K562 (cell line): ENCODE measurements at regions not wholly inside any gene's neighbourhood (a gene's known extent, or its start where the extent isn't known, plus 50 kb on each side); places are given as distances from the start of the nearest gene placed in this dataset.

Experiments
- ATAC-seq: fragments of 200-7000 bp; cut with Tn5 transposase; 3 replicates; pipeline ENCODE4 v1.9.1; 2020; ENCODE audit warnings: moderate library complexity
- BruUV-seq: library from RNA; stranded (reverse); fragments of 400-500 nt; replicated peaks from 2 replicates; lab custom pipeline; 2021; lab: Mats Ljungman, UMichigan
- CTCF ChIA-PET: fragments of 300-600 bp; formaldehyde crosslinking; extraction: SDS; loops from one replicate; lab custom pipeline; 2021; ENCODE audit warnings: low intra/inter-chr PET ratio; lab: Yijun Ruan, JAX
- POLR2A ChIA-PET: fragments of 300-600, 350-650 bp; sonication (Branson Sonifier 250); formaldehyde crosslinking; extraction: SDS; loops from one replicate; lab custom pipeline; 2021; ENCODE audit warnings: antibody characterized with exemption, inconsistent platforms; lab: Yijun Ruan, JAX
- DNase-seq, 4 experiments: peaks; one replicate each; pipeline versions ENCODE4 v3.0.0 to v3.0.0-alpha.2; 2011 to 2018; ENCODE audit warnings: low spot score in 3 of 4, mixed read lengths in 3 of 4; ENCODE audit errors: extremely low read depth in 1 of 4
- FAIRE-seq: peaks from 2 replicates; lab custom pipeline; 2011; peaks lifted over from hg19 to GRCh38; lab: Jason Lieb, UNC
- H2AFZ ChIP-seq: 2 replicates; pipeline ENCODE4 v1.6.0; 2011; ENCODE audit warnings: low read depth, low read length, control low read depth, inconsistent platforms
- H3K27ac ChIP-seq: fragments of 200-600 bp; 3 replicates; pipeline ENCODE4 v1.8.0; 2011; ENCODE audit warnings: low read depth, mild to moderate bottlenecking, control low read depth, inconsistent platforms, low read length, moderate library complexity, mixed read lengths; ENCODE audit errors: extremely low read depth
- H3K27me3 ChIP-seq, 2 experiments: fragments of 300-600 bp in 1 of 2; 2 replicates in 1 of 2; 3 replicates in 1 of 2; pipeline versions ENCODE4 v1.6.0 to v1.8.0; 2011; ENCODE audit warnings: inconsistent platforms in 2 of 2, low read length in 2 of 2, mild to moderate bottlenecking in 1 of 2, mixed read lengths in 1 of 2, moderate library complexity in 1 of 2; ENCODE audit not compliant: control insufficient read depth in 2 of 2, insufficient read depth in 2 of 2
- H3K36me3 ChIP-seq: fragments of 300-600 bp; 3 replicates; pipeline ENCODE4 v1.8.0; 2011; ENCODE audit warnings: mild to moderate bottlenecking, low read length, inconsistent platforms; ENCODE audit not compliant: control insufficient read depth, insufficient read depth
- H3K4me1 ChIP-seq, 2 experiments: fragments of 200-600 bp in 1 of 2; replicated peaks in 1 of 2; 2 replicates in 1 of 2; 3 replicates in 1 of 2; pipeline versions ENCODE4 v1.5.1 to v1.8.0; 2011; ENCODE audit warnings: inconsistent platforms in 2 of 2, low read length in 2 of 2, mild to moderate bottlenecking in 1 of 2, mixed read lengths in 1 of 2, moderate library complexity in 1 of 2; ENCODE audit not compliant: control insufficient read depth in 2 of 2, insufficient read depth in 2 of 2
- H3K4me2 ChIP-seq: 2 replicates; pipeline ENCODE4 v1.6.1; 2011; ENCODE audit warnings: low read length, control low read depth, inconsistent platforms, mixed read lengths; ENCODE audit not compliant: insufficient read depth
- H3K4me3 ChIP-seq: fragments of 200-600 bp; sonication (generic), shearing (Covaris generic); 2 replicates; pipeline ENCODE4 v1.5.1; 2016; ENCODE audit warnings: control low read depth, inconsistent platforms
- H3K79me2 ChIP-seq: fragments of 200-600 bp; 3 replicates; pipeline ENCODE4 v1.8.0; 2011; ENCODE audit warnings: low read length, inconsistent platforms; ENCODE audit not compliant: control insufficient read depth, insufficient read depth
- H3K9ac ChIP-seq, 2 experiments: 2 replicates each; pipeline versions ENCODE4 v1.6.0 to v1.6.1; 2011; ENCODE audit warnings: low read depth in 2 of 2, low read length in 2 of 2, control low read depth in 1 of 2, inconsistent platforms in 1 of 2, mild to moderate bottlenecking in 1 of 2, mixed read lengths in 1 of 2; ENCODE audit not compliant: insufficient read depth in 1 of 2
- H3K9me1 ChIP-seq: one replicate; pipeline ENCODE4 v1.6.0; 2011; ENCODE audit warnings: inconsistent platforms, mild to moderate bottlenecking, low read length, moderate library complexity; ENCODE audit not compliant: control insufficient read depth, insufficient read depth
- H3K9me3 ChIP-seq: replicated peaks from 2 replicates; pipeline ENCODE4 v1.5.1; 2011; ENCODE audit warnings: low read depth, low read length, inconsistent platforms; ENCODE audit not compliant: control insufficient read depth, insufficient read depth
- H4K20me1 ChIP-seq: replicated peaks from 2 replicates; pipeline ENCODE4 v1.6.1; 2011; ENCODE audit warnings: low read length, inconsistent platforms, mixed read lengths; ENCODE audit not compliant: control insufficient read depth, insufficient read depth
- ASH1L ChIP-seq: fragments of 450-650 bp; IDR thresholded peaks from 2 replicates; pipeline ENCODE4 v1.6.1; 2018; ENCODE audit warnings: borderline replicate concordance, mild to moderate bottlenecking, low read depth; ENCODE audit not compliant: partially characterized antibody
- DNMT1 ChIP-seq: fragments of 450-650 bp; IDR thresholded peaks from 2 replicates; pipeline ENCODE4 v1.6.1; 2016; ENCODE audit warnings: antibody characterized with exemption, mild to moderate bottlenecking
- ERF ChIP-seq: fragments of 450-650 bp; formaldehyde crosslinking; IDR thresholded peaks from 2 replicates; pipeline ENCODE4 v1.4.0; 2020; ENCODE audit warnings: mild to moderate bottlenecking, mixed read lengths
- KDM1A ChIP-seq, 2 experiments: fragments of 450-650 bp; IDR thresholded peaks; 2 replicates each; pipeline ENCODE4 v1.6.1; 2016; ENCODE audit warnings: mild to moderate bottlenecking in 2 of 2
- SMARCB1 ChIP-seq: IDR thresholded peaks from 2 replicates; pipeline ENCODE4 v1.6.1; 2011; ENCODE audit warnings: improper control_type of control experiment, low read depth; ENCODE audit not compliant: insufficient read length
- U2AF2 ChIP-seq: fragments of 200-400 bp; formaldehyde crosslinking; optimal IDR thresholded peaks from 2 replicates; pipeline ENCODE3; 2017; ENCODE audit warnings: low read depth, mild to moderate bottlenecking, low read length
- ZNF165 ChIP-seq: fragments of 250-450 bp; sonication (Bioruptor Pico); IDR thresholded peaks from 2 replicates; pipeline ENCODE4 v1.4.0; 2020; ENCODE audit warnings: borderline replicate concordance
- ZNF316 ChIP-seq: fragments of 450-650 bp; IDR thresholded peaks from 2 replicates; pipeline ENCODE4 v1.6.1; 2016
- ZNF395 ChIP-seq: fragments of 200-800 bp; sonication (Bioruptor generic); IDR thresholded peaks from 2 replicates; pipeline ENCODE4 v1.6.1; 2017; ENCODE audit warnings: missing genetic modification characterization, missing compliant biosample characterization
- ZNF583 ChIP-seq: fragments of 250-450 bp; sonication (Bioruptor Pico); IDR thresholded peaks from 2 replicates; pipeline ENCODE4 v1.4.0; 2020
- WGBS: fragments of 100-300 bp; shearing (Covaris generic); methylation state at CpG from one replicate; pipeline ENCODE4 v1.1.6; 2016; ENCODE audit warnings: low coverage, mixed read lengths; ENCODE audit not compliant: insufficient coverage; ENCODE audit errors: missing lambda C conversion rate; 5-methylcytosine and 5-hydroxymethylcytosine counted together
- in situ Hi-C: fragments of 300-500 bp; cut with MboI; formaldehyde crosslinking; loops from 4 replicates; pipeline ENCODE4 v1.15.0; 2018; ENCODE audit warnings: inconsistent platforms, mixed read lengths
- intact Hi-C: fragments of 100-400 bp; cut with micrococcal nuclease; formaldehyde crosslinking; loops from 2 replicates; pipeline ENCODE4 v1.14.2; 2022
- TF ChIP-seq, protein P1 (sequence below): fragments of 250-450 bp; sonication (Bioruptor Pico); IDR thresholded peaks from 2 replicates; pipeline ENCODE4 v1.8.0; 2021; ENCODE audit warnings: moderate library complexity, mild to moderate bottlenecking, inconsistent platforms
- TF ChIP-seq, protein P2 (sequence below), 2 experiments: fragments of 450-650 bp; formaldehyde crosslinking in 1 of 2; IDR thresholded peaks; 2 replicates each; pipeline versions ENCODE4 v1.4.0 to v1.6.1; 2014 to 2020; ENCODE audit warnings: mild to moderate bottlenecking in 2 of 2, borderline replicate concordance in 1 of 2, low read depth in 1 of 2

DNA sequence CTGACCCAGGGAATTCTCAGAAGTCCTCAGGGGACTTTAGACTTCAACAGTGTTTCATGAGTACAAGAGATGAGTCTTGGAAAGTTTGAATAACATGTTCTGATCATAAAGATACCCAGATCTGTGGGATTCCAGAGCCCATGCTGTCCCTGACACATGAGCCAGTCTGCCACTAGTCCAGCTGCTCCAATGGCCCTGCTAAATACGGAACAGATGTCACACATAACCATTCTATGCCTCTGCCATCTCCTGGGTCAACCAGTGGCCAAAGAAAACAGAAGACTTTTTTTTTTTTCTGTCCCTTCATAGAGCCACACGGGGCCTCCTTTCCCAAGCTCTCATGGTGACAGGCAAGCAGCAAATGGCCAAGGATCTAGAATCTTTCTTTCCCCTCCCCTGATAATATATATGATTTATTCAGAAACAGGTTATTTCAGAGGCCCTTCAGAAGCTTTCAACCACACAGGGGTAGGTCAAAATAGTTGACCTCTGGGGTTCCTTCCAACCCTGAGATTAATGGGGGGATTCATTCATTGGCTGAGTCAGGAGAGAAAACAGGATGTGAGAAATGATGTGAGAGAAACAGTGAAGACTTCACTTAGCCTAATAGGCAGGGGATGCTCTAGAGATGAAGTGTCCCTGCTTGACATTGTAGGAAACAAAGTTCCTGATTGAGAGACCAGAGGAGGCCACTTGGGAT is 367.7 kb downstream of the CDK5RAP2 start:
- no TSS peak for BruUV-seq
- Histone ChIP-seq H3K9ac (no peak overlapping the region), H2AFZ (no peak overlapping the region), H3K4me1 (no peaks in the 10 kb centered on the region), H3K9me1 (no peaks in the 10 kb centered on the region), H3K9me3 (no peaks in the 10 kb centered on the region), H3K27ac (no peak overlapping the region), H3K79me2 (no peaks in the 10 kb centered on the region), H3K27me3 (no peaks in the 10 kb centered on the region), H3K36me3 (no peaks in the 10 kb centered on the region), H3K4me2 (no peak overlapping the region), H4K20me1 (no peaks in the 10 kb centered on the region), H3K4me3 (no peak overlapping the region)
- ChIA-PET POLR2A (no interaction called here), CTCF (no interaction called here)
- intact Hi-C loops (no loop called here), in situ Hi-C loops (no loop called here)
- 0% methylated on average over 2 of the region's 2 CpGs for WGBS
- ATAC-seq (no peak), FAIRE-seq (no peak), DNase-seq (no peak)
- no peak for TF ChIP-seq DNMT1
- no peak for TF ChIP-seq ZNF583 (CRISPR knock-in tag)
- no peak for TF ChIP-seq ZNF165 (CRISPR knock-in tag)
- no peak for TF ChIP-seq U2AF2
- no peak for TF ChIP-seq ZNF395 (CRISPR knock-in tag)
- TF ChIP-seq ZNF316, result no peak
- no peak for TF ChIP-seq ASH1L
- TF ChIP-seq, protein P1, sequence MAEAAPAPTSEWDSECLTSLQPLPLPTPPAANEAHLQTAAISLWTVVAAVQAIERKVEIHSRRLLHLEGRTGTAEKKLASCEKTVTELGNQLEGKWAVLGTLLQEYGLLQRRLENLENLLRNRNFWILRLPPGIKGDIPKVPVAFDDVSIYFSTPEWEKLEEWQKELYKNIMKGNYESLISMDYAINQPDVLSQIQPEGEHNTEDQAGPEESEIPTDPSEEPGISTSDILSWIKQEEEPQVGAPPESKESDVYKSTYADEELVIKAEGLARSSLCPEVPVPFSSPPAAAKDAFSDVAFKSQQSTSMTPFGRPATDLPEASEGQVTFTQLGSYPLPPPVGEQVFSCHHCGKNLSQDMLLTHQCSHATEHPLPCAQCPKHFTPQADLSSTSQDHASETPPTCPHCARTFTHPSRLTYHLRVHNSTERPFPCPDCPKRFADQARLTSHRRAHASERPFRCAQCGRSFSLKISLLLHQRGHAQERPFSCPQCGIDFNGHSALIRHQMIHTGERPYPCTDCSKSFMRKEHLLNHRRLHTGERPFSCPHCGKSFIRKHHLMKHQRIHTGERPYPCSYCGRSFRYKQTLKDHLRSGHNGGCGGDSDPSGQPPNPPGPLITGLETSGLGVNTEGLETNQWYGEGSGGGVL (CRISPR knock-in tag), result no peak
- TF ChIP-seq ERF, result no peak
- no peak for TF ChIP-seq SMARCB1
- no peak for TF ChIP-seq KDM1A (IDR thresholded peaks at IDR 0.05)
- TF ChIP-seq, protein P2, sequence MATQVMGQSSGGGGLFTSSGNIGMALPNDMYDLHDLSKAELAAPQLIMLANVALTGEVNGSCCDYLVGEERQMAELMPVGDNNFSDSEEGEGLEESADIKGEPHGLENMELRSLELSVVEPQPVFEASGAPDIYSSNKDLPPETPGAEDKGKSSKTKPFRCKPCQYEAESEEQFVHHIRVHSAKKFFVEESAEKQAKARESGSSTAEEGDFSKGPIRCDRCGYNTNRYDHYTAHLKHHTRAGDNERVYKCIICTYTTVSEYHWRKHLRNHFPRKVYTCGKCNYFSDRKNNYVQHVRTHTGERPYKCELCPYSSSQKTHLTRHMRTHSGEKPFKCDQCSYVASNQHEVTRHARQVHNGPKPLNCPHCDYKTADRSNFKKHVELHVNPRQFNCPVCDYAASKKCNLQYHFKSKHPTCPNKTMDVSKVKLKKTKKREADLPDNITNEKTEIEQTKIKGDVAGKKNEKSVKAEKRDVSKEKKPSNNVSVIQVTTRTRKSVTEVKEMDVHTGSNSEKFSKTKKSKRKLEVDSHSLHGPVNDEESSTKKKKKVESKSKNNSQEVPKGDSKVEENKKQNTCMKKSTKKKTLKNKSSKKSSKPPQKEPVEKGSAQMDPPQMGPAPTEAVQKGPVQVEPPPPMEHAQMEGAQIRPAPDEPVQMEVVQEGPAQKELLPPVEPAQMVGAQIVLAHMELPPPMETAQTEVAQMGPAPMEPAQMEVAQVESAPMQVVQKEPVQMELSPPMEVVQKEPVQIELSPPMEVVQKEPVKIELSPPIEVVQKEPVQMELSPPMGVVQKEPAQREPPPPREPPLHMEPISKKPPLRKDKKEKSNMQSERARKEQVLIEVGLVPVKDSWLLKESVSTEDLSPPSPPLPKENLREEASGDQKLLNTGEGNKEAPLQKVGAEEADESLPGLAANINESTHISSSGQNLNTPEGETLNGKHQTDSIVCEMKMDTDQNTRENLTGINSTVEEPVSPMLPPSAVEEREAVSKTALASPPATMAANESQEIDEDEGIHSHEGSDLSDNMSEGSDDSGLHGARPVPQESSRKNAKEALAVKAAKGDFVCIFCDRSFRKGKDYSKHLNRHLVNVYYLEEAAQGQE (IDR thresholded peaks at IDR 0.05; ENCODE audit: borderline replicate concordance), result no peak
- TF ChIP-seq, protein P2 (CRISPR knock-in tag; IDR thresholded peaks at IDR 0.05; ENCODE audit: low read depth), result no peak
